Activated naive CD4-positive, alpha-beta T cell (primary cell): ENCODE measurements at regions not wholly inside any gene's neighbourhood (a gene's known extent, or its start where the extent isn't known, plus 50 kb on each side); places are given as distances from the start of the nearest gene placed in this dataset.

Source experiments
- DNase-seq, 4 experiments: peaks; one replicate each; lab custom pipeline; 2025; lab: John Stamatoyannopoulos, UW

DNA sequence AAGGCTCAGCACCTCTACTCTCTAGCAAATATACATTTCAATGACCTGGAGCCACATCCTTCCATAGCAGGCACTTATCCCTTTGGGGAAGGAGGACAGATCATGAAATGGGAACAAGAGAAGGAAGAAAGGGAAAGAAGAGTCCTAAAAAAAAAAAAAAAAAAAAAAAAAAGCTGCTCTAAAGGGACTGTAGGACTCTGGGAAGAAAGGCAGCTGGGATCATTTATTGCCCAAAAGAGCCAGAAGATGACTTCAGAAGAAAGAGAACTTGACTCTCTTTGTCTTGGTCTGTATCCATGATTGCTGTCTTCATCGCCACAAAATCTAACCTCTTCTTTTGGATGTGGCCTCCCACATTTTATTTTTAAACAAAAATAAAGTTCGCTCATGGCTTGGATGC, 203.6 kb upstream of the CELF2 start:
- no peak for DNase-seq

DNA sequence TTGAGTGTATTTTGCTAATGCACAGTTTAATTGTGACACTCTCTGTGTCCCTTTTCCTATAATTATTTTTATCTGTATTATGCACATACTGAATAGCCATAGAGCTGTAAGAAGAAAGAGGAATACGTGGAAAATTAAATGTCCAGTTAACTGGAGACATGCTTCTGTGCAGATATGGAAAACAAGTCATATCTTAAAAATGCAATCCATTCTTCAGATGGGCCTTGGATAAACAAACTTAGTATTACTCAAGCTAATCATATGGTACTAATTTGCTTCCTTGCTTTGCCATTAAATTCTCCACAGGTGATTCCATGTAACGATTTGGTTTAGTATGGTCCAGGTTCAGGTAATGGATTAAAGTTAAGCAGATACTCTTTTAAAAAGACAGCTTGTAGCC, 201.2 kb upstream of the CELF2 start:
- DNase-seq, result no peak

DNA sequence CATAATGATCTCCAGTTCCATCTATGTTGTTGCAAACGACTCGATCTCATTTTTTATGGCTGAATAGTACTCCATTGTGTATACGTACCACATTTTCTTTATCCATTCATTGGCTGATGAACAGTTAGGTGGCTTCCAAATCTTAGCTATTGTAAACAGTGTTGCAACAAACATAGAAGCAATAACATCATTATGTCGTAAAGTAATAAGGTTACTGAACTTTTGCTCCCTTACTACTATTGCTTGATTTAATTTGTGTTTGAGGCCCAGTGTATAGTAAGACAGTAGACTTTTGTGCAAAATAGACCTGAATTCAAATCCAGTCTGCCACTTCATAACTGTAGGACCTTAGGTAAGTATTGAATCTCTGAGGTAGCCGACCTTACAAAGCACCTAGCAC, 200.1 kb upstream of the CELF2 start:
- DNase-seq, result no peak

DNA sequence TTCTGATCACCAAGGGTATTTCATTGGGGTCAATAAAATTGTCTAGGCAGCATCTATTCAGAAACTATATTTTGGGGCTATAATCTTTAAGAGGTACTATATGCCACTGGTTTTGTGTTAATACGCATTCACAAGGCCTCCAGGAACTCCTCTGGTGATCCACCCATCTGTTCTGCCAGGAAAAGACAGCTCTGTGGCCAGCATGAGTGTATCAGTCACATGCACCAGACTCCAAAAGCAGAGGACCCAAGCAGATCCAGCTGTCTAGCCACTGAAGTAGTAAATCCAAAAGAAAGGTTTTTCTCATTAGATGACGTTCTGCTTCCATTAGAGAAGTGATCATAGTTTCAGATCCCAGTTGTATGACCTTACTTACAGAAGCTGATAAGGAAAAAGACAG, 199.6 kb upstream of the CELF2 start:
- DNase-seq, result no peak

DNA sequence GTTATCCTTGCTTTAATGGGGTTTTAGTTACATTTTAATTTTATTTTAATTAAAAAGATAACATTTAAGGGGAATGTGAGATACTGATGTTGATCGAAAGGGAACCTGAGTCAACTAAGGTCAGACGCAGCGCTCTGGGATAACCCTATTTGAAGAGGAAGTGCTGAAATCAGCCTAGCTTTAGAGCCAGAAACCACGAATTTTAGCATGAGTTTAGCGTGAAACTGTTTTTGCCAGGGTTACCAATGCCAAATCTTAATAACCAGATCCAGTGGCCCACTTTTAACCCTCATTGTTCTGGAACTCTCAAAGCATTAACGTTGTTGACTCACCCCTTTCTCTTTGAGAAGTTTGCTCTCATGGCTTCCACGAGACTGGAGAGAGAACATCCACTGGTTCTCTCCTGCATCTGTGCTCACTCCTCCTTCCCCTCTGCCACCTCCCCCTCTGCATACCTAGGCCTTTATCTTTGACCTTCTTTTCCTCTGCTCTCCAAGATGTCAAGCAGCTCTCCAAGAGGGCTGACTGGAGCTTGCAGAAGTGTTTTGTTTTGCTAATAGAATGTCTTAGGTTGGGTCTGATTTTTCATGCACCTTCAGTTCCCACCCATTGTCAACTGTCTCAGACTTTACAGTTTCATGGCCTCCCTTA, 198.3 kb upstream of the CELF2 start:
- DNase-seq, result no peak

DNA sequence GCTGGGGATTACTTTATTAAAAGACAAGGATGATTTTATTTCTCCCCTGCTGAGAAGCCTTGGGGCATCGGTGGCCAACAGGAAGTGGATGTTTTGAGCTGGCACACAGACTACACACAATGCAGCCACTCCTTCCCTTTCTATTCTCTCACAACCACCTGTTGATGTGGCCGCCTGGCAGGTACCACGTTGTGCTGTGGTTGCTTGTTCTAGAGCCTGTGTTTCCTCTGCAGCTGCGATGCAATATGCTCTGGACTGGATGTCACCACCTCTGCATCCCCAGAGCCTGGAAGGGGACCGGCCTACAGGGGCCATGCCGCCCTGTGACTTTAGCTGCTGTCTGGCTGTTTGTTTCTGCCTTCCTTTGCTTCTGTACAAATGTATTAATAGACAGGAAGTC, 195.7 kb upstream of the CELF2 start:
- no peak for DNase-seq

DNA sequence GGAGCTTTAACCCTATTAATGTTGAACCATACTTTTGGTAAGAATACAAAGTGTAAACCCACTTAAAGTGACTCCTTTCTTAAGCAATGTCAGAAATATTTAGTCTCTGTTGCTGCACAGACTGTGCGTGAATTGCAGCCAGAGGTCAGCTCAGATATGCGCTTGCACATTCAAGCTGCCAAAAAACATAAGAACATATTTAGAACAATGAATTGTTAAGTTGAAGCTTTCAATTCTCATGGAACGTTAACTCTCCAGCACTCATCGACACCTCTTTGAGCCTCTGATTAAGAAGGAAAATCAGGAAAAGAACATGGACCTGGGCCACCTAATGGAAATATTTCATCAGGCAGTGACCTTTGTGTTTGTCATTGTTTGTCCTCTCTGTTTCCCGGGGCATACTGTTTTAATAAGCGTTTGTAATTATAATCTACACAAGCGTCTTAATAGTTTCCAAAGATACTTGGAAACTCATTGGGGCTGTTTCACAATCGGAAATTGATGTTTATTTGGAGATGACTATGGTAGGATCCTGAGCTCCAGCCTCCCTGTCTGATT, 193.0 kb upstream of the CELF2 start:
- no peak for DNase-seq

DNA sequence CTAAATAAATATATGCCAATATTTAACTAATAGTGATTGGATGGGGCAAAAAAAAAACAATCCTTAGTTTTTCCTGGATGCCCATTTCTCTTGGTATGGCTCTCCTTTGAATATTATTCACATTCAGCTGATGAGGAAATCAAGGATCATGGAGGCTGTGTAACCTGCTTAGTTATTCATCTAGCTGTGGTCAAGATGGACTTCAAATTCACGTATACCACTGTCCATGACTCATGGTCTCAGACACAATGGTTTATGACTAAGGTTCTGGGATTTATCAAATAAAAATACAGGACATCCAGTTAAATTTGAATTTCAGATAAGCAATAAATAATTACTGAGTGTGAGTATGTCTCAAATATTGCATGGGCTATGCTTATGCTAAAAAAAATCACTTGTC, 191.5 kb upstream of the CELF2 start:
- DNase-seq, result no peak

DNA sequence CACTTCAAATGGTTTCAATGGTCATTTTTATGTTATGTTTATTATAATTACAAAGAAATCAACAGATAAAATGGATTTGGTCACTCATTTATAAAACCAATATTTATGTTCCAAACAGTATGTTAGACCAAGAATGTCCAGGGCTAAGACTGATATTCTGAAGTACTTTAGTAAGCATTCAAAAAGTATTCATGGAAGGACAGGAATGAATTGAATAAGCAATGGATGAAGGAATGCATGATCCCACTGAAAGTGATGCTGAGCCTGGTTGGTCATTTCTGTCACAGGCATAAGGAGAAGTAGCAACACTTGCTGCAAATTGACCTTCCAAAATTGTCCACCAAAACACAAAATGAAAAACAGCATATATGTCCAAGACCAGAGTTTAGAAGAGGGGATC, 189.0 kb upstream of the CELF2 start:
- DNase-seq, result no peak

DNA sequence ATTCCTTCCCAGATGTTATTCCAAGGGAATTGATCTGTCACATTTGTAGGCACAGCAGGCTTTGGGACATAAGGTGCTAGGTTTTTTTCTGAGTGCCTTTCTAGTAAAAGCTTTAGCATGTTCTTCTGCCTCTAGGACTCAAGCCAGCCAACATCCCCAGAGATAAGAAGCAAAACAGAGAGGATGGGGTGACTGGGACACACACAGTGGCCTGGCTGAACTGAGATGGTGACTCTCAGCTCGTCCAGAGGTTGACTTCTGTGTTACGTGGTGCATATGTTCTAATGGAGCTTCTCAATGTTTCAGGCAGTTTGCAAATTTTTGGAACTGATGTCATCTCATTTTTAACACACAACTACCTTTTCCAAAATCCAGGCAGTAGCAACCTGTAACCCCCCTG, 188.1 kb upstream of the CELF2 start:
- no peak for DNase-seq

DNA sequence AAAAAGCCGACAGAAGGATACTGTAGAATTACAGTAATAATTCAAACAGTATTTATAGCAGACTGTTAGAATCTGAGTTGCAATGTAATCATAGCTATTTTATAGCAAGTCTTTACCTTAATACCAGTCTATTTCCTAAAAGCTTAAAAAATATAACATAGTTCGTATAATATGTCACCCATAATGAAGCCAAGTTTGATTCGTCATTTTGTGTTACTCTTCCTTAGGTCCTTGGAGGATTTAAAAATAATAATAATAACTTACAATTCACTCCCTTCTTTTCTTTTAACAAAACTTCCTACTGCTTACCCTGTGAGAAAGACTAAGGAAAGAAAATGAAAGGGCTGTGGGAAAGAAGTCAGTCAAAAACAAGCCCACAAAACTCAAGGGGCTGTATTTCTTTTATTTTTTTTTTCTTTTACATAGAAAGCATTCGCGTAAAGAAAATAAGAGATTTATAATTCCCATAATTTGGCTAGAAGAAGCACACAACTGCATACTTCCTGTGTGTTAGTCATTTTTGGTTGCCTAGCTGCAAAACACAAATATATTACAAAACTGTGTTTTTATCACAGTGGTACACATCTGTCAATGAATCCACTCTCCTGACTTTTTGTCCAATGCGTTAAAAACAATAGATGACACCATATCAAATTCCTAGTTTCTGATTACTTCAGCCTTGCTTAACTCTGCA, 187.2 kb upstream of the CELF2 start:
- no peak for DNase-seq

DNA sequence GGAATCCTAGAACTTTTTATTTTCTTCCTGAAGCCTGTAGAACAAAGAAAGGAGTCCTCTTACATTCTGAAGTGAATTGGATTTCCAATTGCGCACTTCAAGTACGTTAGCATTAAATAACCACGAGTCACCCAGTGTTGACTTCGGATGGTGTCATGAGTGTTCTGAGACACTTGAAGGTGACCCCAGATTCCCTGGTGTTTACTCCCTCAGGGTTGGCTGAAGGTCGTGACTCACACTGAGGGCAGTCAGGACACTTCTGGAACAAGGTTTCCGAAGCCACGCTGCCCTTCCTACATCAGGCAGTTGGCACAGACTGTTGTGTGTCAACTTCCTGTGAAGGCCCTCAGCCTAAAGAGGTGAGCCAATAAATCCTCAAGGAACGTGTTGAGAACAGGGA, 186.6 kb upstream of the CELF2 start:
- DNase-seq, result no peak

DNA sequence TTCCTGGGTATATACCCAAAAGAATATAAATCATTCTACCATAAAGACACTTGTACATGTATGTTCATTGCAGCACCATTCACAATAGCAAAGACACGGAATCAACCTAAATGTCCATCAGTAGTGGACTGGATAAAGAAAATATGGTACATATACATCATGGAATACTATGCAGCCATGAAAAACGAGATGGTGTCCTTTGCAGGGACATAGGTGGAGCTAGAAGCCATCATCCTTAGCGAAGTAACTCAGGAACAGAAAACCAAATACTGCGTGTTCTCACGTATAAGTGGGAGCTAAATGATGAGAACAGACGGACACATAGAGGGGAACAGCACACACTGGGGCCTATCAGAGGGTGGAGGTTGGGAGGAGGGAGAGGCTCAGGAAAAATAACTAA, 183.7 kb upstream of the CELF2 start:
- DNase-seq, result no peak

DNA sequence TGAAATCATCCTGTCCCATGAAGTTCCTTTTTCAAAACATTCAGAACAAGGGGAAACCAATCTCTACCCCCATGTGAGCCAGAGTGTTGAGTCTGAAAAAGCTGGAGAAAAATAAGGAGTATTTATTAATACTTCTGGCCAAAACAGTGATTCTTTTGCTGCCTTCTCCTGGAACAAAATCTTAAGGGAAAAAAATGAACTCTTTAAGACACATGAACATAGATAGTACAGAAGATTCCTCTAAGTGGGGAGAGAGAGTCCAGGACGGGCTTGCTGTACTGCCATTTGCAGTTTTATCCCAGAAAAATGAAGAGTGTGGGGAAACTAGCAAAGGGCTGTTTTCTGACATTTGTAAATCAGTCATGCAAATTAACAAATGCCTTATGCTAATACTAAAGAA, 173.4 kb upstream of the CELF2 start:
- DNase-seq, result no peak

DNA sequence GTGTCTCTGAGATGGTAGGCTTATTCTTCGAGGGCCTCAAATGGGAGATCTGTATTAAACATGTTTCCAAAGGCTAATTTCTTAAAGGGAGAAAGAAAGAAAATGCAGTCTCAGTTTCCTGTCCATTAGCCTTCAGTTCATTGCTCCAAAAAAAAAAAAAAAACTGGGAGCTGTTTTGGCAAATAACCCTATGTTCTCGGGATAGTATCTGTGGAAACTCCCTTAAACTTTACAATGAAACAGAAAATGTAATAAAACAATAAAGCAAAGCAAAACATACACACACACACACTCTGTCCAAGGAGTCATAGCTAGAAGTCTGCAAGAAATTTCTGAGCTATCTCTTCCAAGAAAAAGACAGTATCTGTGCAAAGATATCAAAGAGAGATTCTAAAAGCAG, 172.5 kb upstream of the CELF2 start:
- DNase-seq, result no peak

DNA sequence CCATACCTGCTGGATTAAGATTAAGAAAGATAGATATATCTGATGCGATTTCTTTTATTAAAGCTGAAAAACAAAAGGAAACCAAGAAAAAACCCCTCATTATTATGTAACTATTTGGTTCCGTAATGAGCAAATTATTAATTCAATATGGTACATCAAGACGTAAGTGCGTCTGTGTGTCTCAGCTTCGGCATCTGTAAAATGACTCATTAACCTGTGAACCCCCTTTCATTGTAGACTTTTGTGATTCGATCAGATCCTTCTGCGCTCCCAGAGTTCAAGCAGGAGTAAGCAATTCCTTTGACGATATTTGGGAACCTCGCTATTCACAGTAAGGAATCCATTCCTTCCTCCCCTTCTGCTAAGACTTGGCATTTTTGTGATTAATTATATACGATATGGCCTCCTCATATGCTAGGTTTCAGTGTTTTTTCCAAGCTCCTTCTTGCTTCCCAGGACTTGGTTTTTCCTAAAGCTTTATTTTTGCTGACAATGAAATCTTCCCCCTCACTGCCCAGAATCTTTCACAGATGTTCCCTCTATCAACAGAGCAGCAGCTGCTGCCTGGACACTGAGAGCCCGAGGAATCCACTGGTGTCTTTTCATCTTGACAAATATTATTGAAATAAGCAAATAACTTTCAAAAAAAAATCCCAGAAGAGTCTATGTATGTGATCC, 171.7 kb upstream of the CELF2 start:
- DNase-seq, result no peak

DNA sequence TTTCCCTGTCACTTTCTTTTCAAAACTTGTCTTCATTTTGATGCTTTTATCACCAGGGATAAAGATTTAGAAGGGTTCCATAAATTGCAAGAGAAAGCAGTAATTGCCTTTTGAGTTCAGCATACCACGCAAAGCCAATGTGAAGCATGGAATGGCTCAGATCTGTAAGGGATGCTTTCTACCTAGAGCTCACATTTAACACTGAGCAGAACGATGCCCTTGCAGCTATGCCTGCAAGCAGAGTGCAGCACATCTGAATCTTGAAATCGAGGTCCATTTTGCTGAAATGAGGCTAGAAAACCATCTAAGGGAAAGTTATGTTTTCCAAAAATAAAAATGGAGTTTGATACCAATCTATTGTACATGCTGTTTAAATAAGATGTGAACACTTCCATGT, 171.2 kb upstream of the CELF2 start:
- no peak for DNase-seq

DNA sequence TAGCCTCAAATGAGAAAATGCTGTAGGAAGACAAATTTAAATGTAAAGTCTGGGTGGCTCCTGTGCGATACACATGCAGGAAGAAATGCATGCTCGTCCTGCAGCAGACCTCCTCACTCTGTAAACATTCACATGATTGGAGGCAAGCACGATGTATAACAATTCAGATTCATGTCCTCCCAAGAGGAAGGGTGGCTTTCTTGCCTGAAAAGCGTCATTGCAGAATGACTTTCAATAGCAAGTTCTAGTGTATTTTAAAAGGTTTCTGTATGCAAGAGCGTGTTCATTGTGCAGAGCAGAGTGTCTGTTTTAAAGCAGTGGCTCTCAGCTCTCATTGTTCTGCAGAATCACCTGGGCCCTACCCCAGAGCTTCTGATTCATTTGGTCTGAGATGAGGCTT, 170.3 kb upstream of the CELF2 start:
- no peak for DNase-seq

DNA sequence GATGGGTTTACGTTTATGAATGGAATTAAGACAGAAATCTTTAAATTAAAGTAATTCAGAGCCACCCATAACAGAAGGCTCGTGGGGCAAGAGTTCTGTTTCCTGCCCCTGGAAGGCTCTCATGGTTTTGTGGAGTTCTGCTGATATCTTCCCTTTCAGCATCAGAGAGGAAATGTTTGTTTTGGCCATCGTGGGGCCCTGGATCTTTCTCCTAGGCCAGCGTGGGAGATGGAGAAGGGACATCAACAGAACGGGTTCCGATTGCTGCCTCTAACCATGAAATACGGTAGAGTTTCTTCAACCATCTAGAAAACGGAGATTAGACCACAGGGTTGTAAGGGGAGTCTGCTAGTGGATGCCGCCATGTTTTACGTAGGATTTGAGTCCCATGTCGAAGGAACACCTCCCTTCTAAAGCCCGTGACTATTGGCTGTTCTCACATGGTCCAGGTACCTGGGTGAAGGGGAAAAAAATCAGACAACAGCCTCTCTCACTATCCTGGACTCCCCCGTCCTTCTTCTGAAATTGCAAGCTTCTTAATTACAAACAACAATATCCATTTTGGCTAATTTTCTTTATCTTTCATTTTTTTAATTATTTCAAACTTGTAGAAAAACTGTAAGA, 169.1 kb upstream of the CELF2 start:
- no peak for DNase-seq

DNA sequence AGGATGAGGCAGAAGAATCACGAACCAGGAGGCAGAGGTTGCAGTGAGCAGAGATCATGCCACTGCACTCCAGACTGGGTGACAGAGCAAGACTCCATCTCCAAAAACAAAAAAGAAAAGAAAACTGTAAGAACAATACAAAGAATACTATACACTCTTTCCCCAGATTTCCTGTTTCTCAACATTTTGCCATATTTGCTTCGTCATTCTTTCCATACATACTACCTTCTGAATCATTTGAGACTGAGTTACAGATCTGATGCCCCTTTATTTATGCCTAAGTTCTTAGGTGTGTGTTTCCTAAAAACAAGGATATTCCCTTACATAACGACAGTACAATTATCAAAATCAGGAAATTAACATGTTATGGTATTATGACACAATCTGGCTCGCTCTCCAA, 168.4 kb upstream of the CELF2 start:
- no peak for DNase-seq

DNA sequence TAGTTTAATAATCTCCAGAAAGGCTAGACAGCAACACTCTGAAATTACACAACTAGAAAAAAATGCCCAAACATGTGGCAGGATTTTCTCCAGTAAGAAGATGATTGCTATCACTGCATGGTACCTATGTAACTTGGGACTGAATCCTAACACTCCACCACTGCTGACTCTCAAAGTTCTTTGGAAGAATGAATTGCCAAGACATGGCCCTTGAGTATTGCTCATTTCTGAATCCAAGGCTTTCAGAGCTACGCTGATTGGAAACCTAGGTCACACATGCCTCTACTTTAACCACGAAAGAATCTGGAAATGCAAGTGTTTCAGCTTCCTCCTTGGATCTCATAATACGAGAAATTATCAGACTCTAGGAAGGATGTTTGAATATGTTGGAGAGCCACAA, 167.5 kb upstream of the CELF2 start:
- DNase-seq, result no peak

DNA sequence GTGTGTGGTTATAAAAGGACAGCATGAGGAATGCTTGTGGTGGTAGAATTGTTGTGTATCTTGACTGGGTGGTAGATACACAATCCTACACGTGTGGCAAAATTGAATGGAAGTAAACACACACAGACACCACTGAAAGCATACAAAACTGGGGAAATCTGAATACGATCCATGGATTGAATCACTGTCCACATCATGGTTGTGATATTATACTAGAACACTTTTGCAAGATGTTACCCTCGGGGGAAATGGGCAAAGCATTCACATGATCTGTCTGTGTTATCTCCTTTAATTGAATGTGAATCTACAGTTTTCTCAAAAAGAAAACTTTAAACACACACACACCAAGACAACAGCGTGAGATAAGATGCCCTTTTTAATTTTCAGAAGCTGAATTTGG, 165.2 kb upstream of the CELF2 start:
- no peak for DNase-seq

DNA sequence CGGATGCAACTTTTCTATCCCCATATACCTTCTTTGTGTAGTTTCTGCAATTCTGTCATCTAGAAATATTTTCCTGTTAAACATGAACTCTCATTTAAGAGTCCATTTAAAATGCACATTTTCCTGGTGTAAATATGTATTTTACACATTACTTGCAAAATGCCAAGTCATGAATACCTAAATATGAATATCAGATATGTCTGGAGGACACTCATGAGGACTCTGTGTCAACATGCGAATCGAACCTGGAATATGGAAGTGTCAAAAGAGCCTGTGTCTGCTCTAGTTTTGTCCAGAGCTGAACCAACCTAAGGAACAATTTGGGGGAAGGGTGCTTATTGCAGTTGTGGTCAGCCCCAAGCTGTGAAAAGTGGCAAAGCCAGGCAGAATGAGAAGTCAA, 163.7 kb upstream of the CELF2 start:
- DNase-seq, result no peak
